SU-DHL-6 (cell line): ENCODE measurements at regions not wholly inside any gene's neighbourhood (a gene's known extent, or its start where the extent isn't known, plus 50 kb on each side); places are given as distances from the start of the nearest gene placed in this dataset.
"Not testable (repeated sequence)": the region's sequence is repeated elsewhere in the genome, so short reads cannot be mapped to it uniquely, and the experiment has no call there.

Source experiments
- H2AFZ ChIP-seq: fragments of 200-600 bp; sonication (generic); 2 replicates; pipeline ENCODE4 v1.6.1; 2014; ENCODE audit warnings: low read depth, mild to moderate bottlenecking, moderate library complexity, mixed read lengths, antibody characterized with exemption, low read length; ENCODE audit not compliant: severe bottlenecking
- H3F3A ChIP-seq: fragments of 200-600 bp; shearing (Covaris generic); 2 replicates; pipeline ENCODE4 v1.6.0; 2016; ENCODE audit warnings: antibody characterized with exemption, mild to moderate bottlenecking; ENCODE audit not compliant: insufficient read depth
- H3K27ac ChIP-seq: fragments of 200-600 bp; sonication (generic); 2 replicates; pipeline ENCODE4 v1.5.1; 2016; ENCODE audit warnings: low read depth, mild to moderate bottlenecking, low read length, moderate library complexity, mixed read lengths
- H3K27me3 ChIP-seq: fragments of 200-600 bp; sonication (generic), shearing (Covaris generic); 2 replicates; pipeline ENCODE4 v1.6.0; 2014; ENCODE audit warnings: mild to moderate bottlenecking, low read length
- H3K36me3 ChIP-seq: fragments of 200-600 bp; sonication (generic); 2 replicates; pipeline ENCODE4 v1.6.1; 2014; ENCODE audit warnings: mild to moderate bottlenecking, low read length, mixed read lengths
- H3K4me2 ChIP-seq: fragments of 300-600, 200-600 bp; shearing (Covaris generic), sonication (generic); 2 replicates; pipeline ENCODE4 v1.6.0; 2014; ENCODE audit warnings: low read length, low read depth, mild to moderate bottlenecking; ENCODE audit not compliant: poor library complexity, severe bottlenecking
- H3K4me3 ChIP-seq: fragments of 200-600 bp; sonication (generic); 2 replicates; pipeline ENCODE4 v1.5.1; 2014; ENCODE audit warnings: antibody characterized with exemption, low read length, mild to moderate bottlenecking, mixed read lengths; ENCODE audit not compliant: insufficient read depth, poor library complexity, severe bottlenecking
- H3K79me2 ChIP-seq: fragments of 200-600 bp; sonication (generic); 2 replicates; pipeline ENCODE4 v1.6.1; 2014; ENCODE audit warnings: mild to moderate bottlenecking, low read length, moderate library complexity; ENCODE audit not compliant: insufficient read depth
- H3K9ac ChIP-seq: fragments of 200-600 bp; sonication (generic); 2 replicates; pipeline ENCODE4 v1.7.0; 2014; ENCODE audit warnings: mild to moderate bottlenecking, low read length
- H3K9me2 ChIP-seq: fragments of 200-600 bp; sonication (generic); replicated peaks from 2 replicates; pipeline ENCODE4 v1.6.1; 2014; ENCODE audit warnings: low read length; ENCODE audit not compliant: insufficient read depth
- H3K9me3 ChIP-seq: fragments of 200-600 bp; sonication (generic); 2 replicates; pipeline ENCODE4 v1.6.1; 2014; ENCODE audit warnings: low read length, mixed read lengths; ENCODE audit not compliant: insufficient read depth
- H4K20me1 ChIP-seq: fragments of 200-600 bp; sonication (generic); 2 replicates; pipeline ENCODE4 v1.6.1; 2014; ENCODE audit warnings: low read depth, mild to moderate bottlenecking, antibody characterized with exemption, low read length, moderate library complexity, mixed read lengths
- EZH2phosphoT487 ChIP-seq: fragments of 200-600 bp; sonication (generic), shearing (Covaris generic); conservative IDR thresholded peaks from 2 replicates; pipeline ENCODE4 v1.6.1; 2018; ENCODE audit warnings: mild to moderate bottlenecking, antibody characterized with exemption, low read length, moderate library complexity, mixed read lengths
- TF ChIP-seq, protein P1 (sequence below): fragments of 200-600 bp; sonication (generic); IDR thresholded peaks from one replicate; pipeline ENCODE4 v1.5.1; 2017; ENCODE audit warnings: antibody characterized with exemption, mild to moderate bottlenecking, low read length, moderate library complexity; ENCODE audit not compliant: insufficient read depth, poor library complexity, severe bottlenecking

DNA sequence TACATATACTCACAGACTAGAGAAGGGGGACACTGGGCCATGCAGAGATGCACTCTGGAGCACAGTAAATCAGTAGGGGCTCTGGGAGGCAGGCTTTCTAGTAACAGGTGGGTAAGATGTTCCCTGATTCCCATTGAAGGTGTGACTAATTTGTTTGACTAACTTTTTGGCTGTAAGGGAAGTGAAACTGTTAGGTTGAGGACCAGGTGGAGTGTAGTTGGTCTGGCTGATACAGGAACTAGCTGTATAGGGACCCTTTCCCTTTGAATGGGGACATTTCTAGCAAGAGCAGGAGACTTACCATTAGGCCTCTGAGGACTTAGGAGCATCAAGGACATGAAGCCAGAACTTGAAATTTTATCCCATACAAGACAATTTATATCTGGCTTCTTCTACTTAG, 989.6 kb upstream of the COX7C start:
- Histone ChIP-seq H3K27me3 (no peaks in the 10 kb centered on the region), H2AFZ (no peak overlapping the region), H3K9ac (no peak overlapping the region), H3K79me2 (no peaks in the 10 kb centered on the region), H4K20me1 (no peaks in the 10 kb centered on the region), H3K9me3 (no peaks in the 10 kb centered on the region), H3K4me2 (no peak overlapping the region), H3K36me3 (no peaks in the 10 kb centered on the region), H3K27ac (no peak overlapping the region), H3K4me3 (no peak overlapping the region), H3F3A (no peaks in the 10 kb centered on the region), H3K9me2 (no peaks in the 10 kb centered on the region)
- no peak for TF ChIP-seq EZH2phosphoT487
- TF ChIP-seq, protein P1, sequence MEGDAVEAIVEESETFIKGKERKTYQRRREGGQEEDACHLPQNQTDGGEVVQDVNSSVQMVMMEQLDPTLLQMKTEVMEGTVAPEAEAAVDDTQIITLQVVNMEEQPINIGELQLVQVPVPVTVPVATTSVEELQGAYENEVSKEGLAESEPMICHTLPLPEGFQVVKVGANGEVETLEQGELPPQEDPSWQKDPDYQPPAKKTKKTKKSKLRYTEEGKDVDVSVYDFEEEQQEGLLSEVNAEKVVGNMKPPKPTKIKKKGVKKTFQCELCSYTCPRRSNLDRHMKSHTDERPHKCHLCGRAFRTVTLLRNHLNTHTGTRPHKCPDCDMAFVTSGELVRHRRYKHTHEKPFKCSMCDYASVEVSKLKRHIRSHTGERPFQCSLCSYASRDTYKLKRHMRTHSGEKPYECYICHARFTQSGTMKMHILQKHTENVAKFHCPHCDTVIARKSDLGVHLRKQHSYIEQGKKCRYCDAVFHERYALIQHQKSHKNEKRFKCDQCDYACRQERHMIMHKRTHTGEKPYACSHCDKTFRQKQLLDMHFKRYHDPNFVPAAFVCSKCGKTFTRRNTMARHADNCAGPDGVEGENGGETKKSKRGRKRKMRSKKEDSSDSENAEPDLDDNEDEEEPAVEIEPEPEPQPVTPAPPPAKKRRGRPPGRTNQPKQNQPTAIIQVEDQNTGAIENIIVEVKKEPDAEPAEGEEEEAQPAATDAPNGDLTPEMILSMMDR: no peak

DNA sequence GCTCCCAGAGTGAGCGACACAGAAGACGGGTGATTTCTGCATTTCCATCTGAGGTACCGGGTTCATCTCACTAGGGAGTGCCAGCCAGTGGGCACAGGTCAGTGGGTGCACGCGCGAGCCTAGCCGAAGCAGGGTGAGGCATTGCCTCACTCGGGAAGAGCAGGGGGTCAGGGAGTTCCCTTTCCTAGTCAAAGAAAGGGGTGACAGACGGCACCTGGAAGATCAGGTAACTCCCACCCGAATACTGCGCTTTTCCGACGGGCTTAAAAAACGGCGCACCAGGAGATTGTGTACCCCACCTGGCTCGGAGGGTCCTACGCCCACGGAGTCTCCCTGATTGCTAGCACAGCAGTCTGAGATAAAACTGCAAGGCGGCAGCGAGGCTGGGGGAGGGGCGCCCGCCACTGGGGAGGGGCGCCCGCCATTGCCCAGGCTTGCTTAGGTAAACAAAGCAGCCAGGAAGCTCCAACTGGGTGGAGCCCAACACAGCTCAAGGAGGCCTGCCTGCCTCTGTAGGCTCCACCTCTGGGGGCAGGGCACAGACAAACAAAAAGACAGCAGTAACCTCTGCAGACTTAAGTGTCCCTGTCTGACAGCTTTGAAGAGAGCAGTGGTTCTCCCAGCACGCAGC, 979.1 kb upstream of the COX7C start:
- H4K20me1 ChIP-seq, H2AFZ ChIP-seq, H3K9ac ChIP-seq: not testable (repeated sequence)

DNA sequence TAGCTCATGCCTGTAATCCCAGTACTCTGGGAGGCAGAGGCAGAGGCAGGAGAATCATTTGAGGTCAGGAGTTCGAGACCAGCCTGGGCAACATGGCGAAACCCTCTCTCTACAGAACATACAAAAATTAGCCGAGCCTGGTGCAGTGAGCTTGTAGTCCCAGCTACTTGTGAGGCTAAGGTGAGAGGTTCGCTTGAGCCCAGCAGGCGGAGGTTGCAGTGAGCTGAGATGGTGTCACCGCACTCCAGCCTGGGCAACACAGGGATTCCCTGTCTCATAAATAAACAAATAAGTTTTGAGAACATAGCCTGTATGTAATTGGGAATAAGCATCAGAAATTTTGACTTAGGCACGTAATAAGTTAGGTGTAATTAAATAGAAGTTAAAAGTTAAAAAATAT, 971.7 kb upstream of the COX7C start:
- Histone ChIP-seq H3K9me3 (no peaks in the 10 kb centered on the region), H3K27me3 (no peaks in the 10 kb centered on the region), H2AFZ (no peak overlapping the region), H4K20me1 (no peaks in the 10 kb centered on the region), H3K79me2 (no peaks in the 10 kb centered on the region), H3K4me2 (no peak overlapping the region), H3K36me3 (no peaks in the 10 kb centered on the region), H3K4me3 (no peak overlapping the region), H3F3A (no peaks in the 10 kb centered on the region), H3K9me2 (no peaks in the 10 kb centered on the region), H3K9ac (no peak overlapping the region), H3K27ac (no peak overlapping the region)
- TF ChIP-seq EZH2phosphoT487: no peak
- TF ChIP-seq, protein P1: no peak

More for the DNA sequence above, 979.1 kb upstream of the COX7C start:
- not testable (repeated sequence) for H3K4me2 ChIP-seq, H3K9me3 ChIP-seq, H3K79me2 ChIP-seq, H3K4me3 ChIP-seq, H3K36me3 ChIP-seq, H3K27ac ChIP-seq, H3F3A ChIP-seq, H3K9me2 ChIP-seq, H3K27me3 ChIP-seq

DNA sequence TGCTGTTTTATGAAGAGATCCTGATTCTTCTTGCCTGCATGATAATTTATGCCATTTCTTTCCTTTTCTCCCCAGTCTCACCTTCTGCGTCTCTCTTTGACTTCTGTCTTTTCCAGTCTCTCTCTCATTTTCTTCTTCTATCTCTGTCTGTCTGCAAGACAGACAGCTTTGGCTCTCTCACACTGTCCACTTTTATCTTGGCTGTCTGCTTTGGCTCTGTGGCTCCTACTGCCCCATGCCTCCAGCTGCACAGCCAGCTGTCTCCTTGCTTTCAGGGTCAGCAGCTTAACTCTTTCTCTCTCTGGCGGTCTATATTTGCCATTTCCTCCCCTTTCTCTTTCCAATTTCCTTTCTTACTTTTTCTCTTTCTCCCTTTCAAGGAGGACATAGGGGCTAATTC, 971.1 kb upstream of the COX7C start:
- H3K9me2 ChIP-seq: no peaks in the 10 kb centered on the region
- no peaks in the 10 kb centered on the region for H3K27me3 ChIP-seq
- H3K36me3 ChIP-seq: no peaks in the 10 kb centered on the region
- no peaks in the 10 kb centered on the region for H3K79me2 ChIP-seq
- H2AFZ ChIP-seq: no peak overlapping the region
- H4K20me1 ChIP-seq: no peaks in the 10 kb centered on the region
- H3K9ac ChIP-seq: no peak overlapping the region
- no peaks in the 10 kb centered on the region for H3K9me3 ChIP-seq
- no peak overlapping the region for H3K27ac ChIP-seq
- no peak overlapping the region for H3K4me2 ChIP-seq
- no peak overlapping the region for H3K4me3 ChIP-seq
- no peaks in the 10 kb centered on the region for H3F3A ChIP-seq
- TF ChIP-seq EZH2phosphoT487: no peak
- TF ChIP-seq, protein P1: no peak
